ENCODE measurements at regions not wholly inside any gene's neighbourhood (a gene's known extent, or its start where the extent isn't known, plus 50 kb on each side); places are given as distances from the start of the nearest gene placed in this dataset.

DNA sequence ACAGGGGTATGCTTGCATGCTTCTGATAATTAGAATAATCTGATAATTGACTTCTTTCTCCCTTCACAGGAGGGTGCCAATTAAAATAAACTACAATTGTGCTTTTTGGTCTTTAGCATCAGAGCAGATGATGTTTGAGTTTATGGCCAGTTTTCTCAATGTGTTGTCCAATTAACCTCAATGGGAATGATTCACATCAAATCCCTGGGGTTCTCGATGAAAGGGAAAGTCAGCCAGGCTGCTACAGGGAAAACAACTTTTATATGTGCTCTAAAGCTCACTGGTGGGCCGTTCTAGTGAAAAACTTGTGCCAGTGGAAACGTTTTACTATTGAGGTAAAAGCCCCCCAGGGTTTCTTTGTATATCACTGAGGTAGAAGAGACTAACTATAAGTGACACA is 887.3 kb upstream of the CRIM1 start:
- no peak for ATAC-seq (ENCODE audit: poor library complexity)
- H3K4me1 Mint-ChIP-seq (ENCODE audit: low read depth) = no peaks in the 10 kb centered on the region
- no peak overlapping the region for H3K27ac Mint-ChIP-seq
- peaks cover 5% of the 10 kb centered on the region for H3K9me3 Mint-ChIP-seq
- TF ChIP-seq, protein P1, sequence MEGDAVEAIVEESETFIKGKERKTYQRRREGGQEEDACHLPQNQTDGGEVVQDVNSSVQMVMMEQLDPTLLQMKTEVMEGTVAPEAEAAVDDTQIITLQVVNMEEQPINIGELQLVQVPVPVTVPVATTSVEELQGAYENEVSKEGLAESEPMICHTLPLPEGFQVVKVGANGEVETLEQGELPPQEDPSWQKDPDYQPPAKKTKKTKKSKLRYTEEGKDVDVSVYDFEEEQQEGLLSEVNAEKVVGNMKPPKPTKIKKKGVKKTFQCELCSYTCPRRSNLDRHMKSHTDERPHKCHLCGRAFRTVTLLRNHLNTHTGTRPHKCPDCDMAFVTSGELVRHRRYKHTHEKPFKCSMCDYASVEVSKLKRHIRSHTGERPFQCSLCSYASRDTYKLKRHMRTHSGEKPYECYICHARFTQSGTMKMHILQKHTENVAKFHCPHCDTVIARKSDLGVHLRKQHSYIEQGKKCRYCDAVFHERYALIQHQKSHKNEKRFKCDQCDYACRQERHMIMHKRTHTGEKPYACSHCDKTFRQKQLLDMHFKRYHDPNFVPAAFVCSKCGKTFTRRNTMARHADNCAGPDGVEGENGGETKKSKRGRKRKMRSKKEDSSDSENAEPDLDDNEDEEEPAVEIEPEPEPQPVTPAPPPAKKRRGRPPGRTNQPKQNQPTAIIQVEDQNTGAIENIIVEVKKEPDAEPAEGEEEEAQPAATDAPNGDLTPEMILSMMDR (IDR thresholded peaks at IDR 0.05) = no peak
- Histone ChIP-seq H3K27me3 (ENCODE audit: control insufficient read depth in 1 of 2, insufficient read depth in 2 of 2, low read length in 2 of 2) (no peaks in the 10 kb centered on the region), H3K9me3 (ENCODE audit: control insufficient read depth in 1 of 2, insufficient read depth in 1 of 2, low read length in 2 of 2) (no peaks in the 10 kb centered on the region), H3K27ac (ENCODE audit: low read depth in 1 of 2, low read length in 2 of 2) (no peak overlapping the region), H3K4me3 (ENCODE audit: low read length) (no peak overlapping the region), H3K4me1 (ENCODE audit: insufficient read depth, low read length) (no peaks in the 10 kb centered on the region), H3K36me3 (ENCODE audit: insufficient read depth, low read length) (no peaks in the 10 kb centered on the region)
- no peak for DNase-seq
- no peak overlapping the region for H3K4me3 Mint-ChIP-seq
- intact Hi-C loops (cut with DNase I, micrococcal nuclease) = no loop called here
- POLR2A ChIA-PET = no interaction called here
- no peaks in the 10 kb centered on the region for H3K27me3 Mint-ChIP-seq
- H3K36me3 Mint-ChIP-seq (ENCODE audit: low read depth) = no peaks in the 10 kb centered on the region
- CTCF ChIA-PET = no interaction called here

DNA sequence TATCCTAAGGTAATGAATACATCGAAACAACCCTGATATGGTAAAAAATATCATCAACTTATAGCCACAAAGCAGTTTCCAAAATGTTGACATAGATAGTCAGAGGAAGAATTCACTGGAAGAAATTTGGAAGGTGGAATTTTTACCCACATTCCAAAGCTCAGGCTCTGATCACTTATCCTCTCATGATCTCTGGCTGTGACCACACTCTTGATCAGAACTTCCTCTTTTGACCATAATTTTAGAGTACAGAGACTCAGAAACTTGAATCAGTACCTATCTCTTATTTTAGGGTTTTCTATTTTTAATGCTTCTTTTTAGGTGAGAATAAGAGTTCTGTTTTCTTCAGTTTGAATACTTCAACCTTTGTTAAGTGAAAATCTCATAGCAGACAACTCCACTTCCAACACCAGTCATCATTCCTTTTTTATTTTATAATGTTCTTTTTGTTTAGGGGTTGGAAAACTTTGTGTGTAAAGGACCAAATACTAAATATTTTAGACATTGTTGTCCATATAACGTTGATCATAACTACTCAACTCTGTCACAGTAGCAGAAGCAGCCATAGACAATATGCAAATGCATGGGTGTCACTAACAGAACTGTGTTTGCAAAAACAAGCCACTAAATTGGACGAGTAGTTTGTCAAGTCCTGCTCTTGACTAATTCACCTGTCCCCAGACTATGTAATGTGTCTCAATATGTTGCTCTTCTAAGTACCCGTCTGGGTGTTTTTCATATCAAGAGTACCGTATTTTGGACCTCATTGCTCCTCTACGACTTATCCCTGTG is 891.6 kb upstream of the CRIM1 start:
- no peak for DNase-seq

DNA sequence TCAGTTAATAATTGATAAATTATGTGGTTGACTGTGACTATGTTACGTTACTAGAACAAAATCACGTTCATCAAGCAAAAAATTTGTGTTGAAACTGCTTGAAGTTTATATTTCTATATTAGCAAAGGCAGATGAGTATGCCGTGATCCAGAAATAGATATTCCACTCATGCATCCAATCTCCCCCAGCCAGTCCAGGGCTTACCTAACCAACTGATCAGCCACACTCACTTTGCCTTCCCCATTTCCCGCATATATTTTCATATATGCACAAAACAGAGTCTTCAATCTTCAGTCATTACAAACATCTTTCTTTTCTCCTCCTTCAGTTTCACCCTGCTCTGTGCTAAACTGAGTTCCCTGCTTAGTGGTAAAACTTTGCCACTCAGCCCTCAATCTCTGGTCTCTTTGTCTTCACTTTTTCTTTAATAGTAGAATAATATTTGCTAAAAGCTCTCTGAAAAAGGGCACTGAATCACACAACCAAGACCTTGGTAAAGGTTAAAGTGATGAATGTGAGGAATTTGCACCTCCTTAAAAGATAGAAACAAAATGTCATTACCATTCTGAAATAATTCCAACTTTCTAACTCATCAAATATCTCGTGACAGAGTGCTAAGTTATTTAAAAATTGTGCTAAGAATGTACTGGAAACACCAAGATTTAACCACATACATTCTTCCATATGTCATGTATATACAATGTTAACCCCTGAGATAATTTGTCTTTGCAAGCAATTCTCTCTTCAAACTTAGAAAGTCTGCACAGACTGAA is 893.2 kb upstream of the CRIM1 start:
- Mint-ChIP-seq H3K27me3 (no peaks in the 10 kb centered on the region), H3K9me3 (no peaks in the 10 kb centered on the region), H3K36me3 (ENCODE audit: low read depth) (no peaks in the 10 kb centered on the region), H3K27ac (no peak overlapping the region), H3K4me1 (ENCODE audit: low read depth) (no peaks in the 10 kb centered on the region), H3K4me3 (no peak overlapping the region)
- Histone ChIP-seq H3K27me3 (ENCODE audit: control insufficient read depth in 1 of 2, insufficient read depth in 2 of 2, low read length in 2 of 2) (no peaks in the 10 kb centered on the region), H3K4me1 (ENCODE audit: insufficient read depth, low read length) (no peaks in the 10 kb centered on the region), H3K4me3 (ENCODE audit: low read length) (no peak overlapping the region), H3K36me3 (ENCODE audit: insufficient read depth, low read length) (no peaks in the 10 kb centered on the region), H3K27ac (ENCODE audit: low read depth in 1 of 2, low read length in 2 of 2) (no peak overlapping the region), H3K9me3 (ENCODE audit: control insufficient read depth in 1 of 2, insufficient read depth in 1 of 2, low read length in 2 of 2) (no peaks in the 10 kb centered on the region)
- ChIA-PET POLR2A (no interaction called here), CTCF (no interaction called here)
- TF ChIP-seq, protein P1 (IDR thresholded peaks at IDR 0.05) = no peak
- ATAC-seq (ENCODE audit: poor library complexity) (no peak), DNase-seq (no peak)
- intact Hi-C loops (cut with DNase I, micrococcal nuclease) = no loop called here

More for the DNA sequence above, 891.6 kb upstream of the CRIM1 start:
- POLR2A ChIA-PET = no interaction called here
- Mint-ChIP-seq H3K4me3 (no peak overlapping the region), H3K4me1 (ENCODE audit: low read depth) (no peaks in the 10 kb centered on the region), H3K27ac (no peak overlapping the region), H3K36me3 (ENCODE audit: low read depth) (no peaks in the 10 kb centered on the region), H3K27me3 (no peaks in the 10 kb centered on the region), H3K9me3 (no peaks in the 10 kb centered on the region)
- TF ChIP-seq, protein P1 (IDR thresholded peaks at IDR 0.05) = no peak
- Histone ChIP-seq H3K27me3 (ENCODE audit: control insufficient read depth in 1 of 2, insufficient read depth in 2 of 2, low read length in 2 of 2) (no peaks in the 10 kb centered on the region), H3K4me3 (ENCODE audit: low read length) (no peak overlapping the region), H3K4me1 (ENCODE audit: insufficient read depth, low read length) (no peaks in the 10 kb centered on the region), H3K36me3 (ENCODE audit: insufficient read depth, low read length) (no peaks in the 10 kb centered on the region), H3K9me3 (ENCODE audit: control insufficient read depth in 1 of 2, insufficient read depth in 1 of 2, low read length in 2 of 2) (no peaks in the 10 kb centered on the region), H3K27ac (ENCODE audit: low read depth in 1 of 2, low read length in 2 of 2) (no peak overlapping the region)
- intact Hi-C loops (cut with DNase I, micrococcal nuclease) = no loop called here
- no peak for ATAC-seq (ENCODE audit: poor library complexity)
- CTCF ChIA-PET = no interaction called here

Measured in CD4-positive, alpha-beta T cell (primary cell).